H1 (cell line): ENCODE measurements at regions not wholly inside any gene's neighbourhood (a gene's known extent, or its start where the extent isn't known, plus 50 kb on each side); places are given as distances from the start of the nearest gene placed in this dataset.

ENCODE experiments used
- CTCF ChIA-PET: fragments of 300-600 bp; sonication (Branson Sonifier 250); formaldehyde crosslinking; loops from one replicate; lab custom pipeline; 2021; ENCODE audit not compliant: partially characterized antibody; lab: Charles Lee
- POLR2A ChIA-PET: fragments of 300-600 bp; sonication (Branson Sonifier 250); formaldehyde crosslinking; loops from one replicate; lab custom pipeline; 2021; ENCODE audit warnings: inconsistent platforms; ENCODE audit not compliant: partially characterized antibody; lab: Charles Lee
- DNase-seq, 2 experiments: peaks; one replicate each; pipeline versions ENCODE4 v3.0.0 to v3.0.0-alpha.2; 2010 to 2022; ENCODE audit warnings: low spot score in 2 of 2, low read depth in 1 of 2, mixed read lengths in 1 of 2
- FAIRE-seq: peaks from 2 replicates; lab custom pipeline; 2011; peaks lifted over from hg19 to GRCh38; lab: Jason Lieb, UNC
- H2AFZ ChIP-seq: 2 replicates; pipeline ENCODE4 v1.8.1; 2012; ENCODE audit warnings: low read length, inconsistent platforms
- H2AK5ac ChIP-seq: 2 replicates; pipeline ENCODE4 v1.6.1; 2013; ENCODE audit warnings: low read depth, low read length
- H2BK120ac ChIP-seq: replicated peaks from 2 replicates; pipeline ENCODE3; 2013; ENCODE audit warnings: low read depth, low read length, inconsistent platforms
- H2BK12ac ChIP-seq: 2 replicates; pipeline ENCODE4 v1.6.1; 2013; ENCODE audit warnings: low read depth, low read length
- H2BK15ac ChIP-seq: 2 replicates; pipeline ENCODE4 v1.6.1; 2013; ENCODE audit warnings: low read length
- H2BK20ac ChIP-seq: 2 replicates; pipeline ENCODE4 v1.6.1; 2013; ENCODE audit warnings: low read length
- H2BK5ac ChIP-seq: 2 replicates; pipeline ENCODE4 v1.6.1; 2013; ENCODE audit warnings: low read depth, low read length
- H3K14ac ChIP-seq: 2 replicates; pipeline ENCODE4 v1.6.1; 2013; ENCODE audit warnings: inconsistent platforms; ENCODE audit not compliant: insufficient read length
- H3K18ac ChIP-seq: 2 replicates; pipeline ENCODE4 v1.6.1; 2013; ENCODE audit warnings: low read length; ENCODE audit errors: extremely low read depth
- H3K23ac ChIP-seq: 2 replicates; pipeline ENCODE4 v1.6.1; 2013; ENCODE audit warnings: inconsistent platforms; ENCODE audit not compliant: insufficient read length
- H3K23me2 ChIP-seq: 2 replicates; pipeline ENCODE4 v1.6.1; 2013; ENCODE audit warnings: low read depth, low read length
- H3K27ac ChIP-seq: 2 replicates; pipeline ENCODE4 v1.6.1; 2011; ENCODE audit warnings: low read depth, low read length, inconsistent platforms
- H3K27me3 ChIP-seq, 4 experiments: replicated peaks in 1 of 4; 1 replicate in 1 of 4; 2 replicates in 3 of 4; pipeline versions ENCODE4 v1.6.1 to v1.8.1; 2011 to 2013; ENCODE audit warnings: low read length in 3 of 4, mild to moderate bottlenecking in 3 of 4, inconsistent platforms in 2 of 4, mixed read lengths in 2 of 4, moderate library complexity in 1 of 4; ENCODE audit not compliant: control insufficient read depth in 3 of 4, insufficient read depth in 3 of 4; ENCODE audit errors: extremely low read depth in 1 of 4
- H3K36me3 ChIP-seq, 4 experiments: 2 replicates each; pipeline versions ENCODE4 v1.6.1 to v1.8.1; 2011 to 2013; ENCODE audit warnings: mild to moderate bottlenecking in 4 of 4, low read length in 3 of 4, moderate library complexity in 2 of 4, control low read depth in 1 of 4, inconsistent platforms in 1 of 4; ENCODE audit not compliant: insufficient read depth in 4 of 4, control insufficient read depth in 2 of 4
- H3K4ac ChIP-seq: replicated peaks from 2 replicates; pipeline ENCODE3; 2013; ENCODE audit warnings: low read length, low read depth, mixed read lengths, inconsistent platforms; ENCODE audit not compliant: insufficient read length
- H3K4me1 ChIP-seq, 4 experiments: replicated peaks in 1 of 4; 1 replicate in 1 of 4; 2 replicates in 3 of 4; pipeline versions ENCODE4 v1.6.1 to v1.8.1; 2011 to 2013; ENCODE audit warnings: low read length in 3 of 4, inconsistent platforms in 2 of 4, mixed read lengths in 1 of 4; ENCODE audit not compliant: insufficient read depth in 4 of 4, control insufficient read depth in 3 of 4
- H3K4me2 ChIP-seq, 2 experiments: 2 replicates each; pipeline versions ENCODE4 v1.6.1 to v1.8.1; 2011 to 2013; ENCODE audit warnings: low read depth in 2 of 2, low read length in 2 of 2, control low read depth in 1 of 2, inconsistent platforms in 1 of 2, mild to moderate bottlenecking in 1 of 2; ENCODE audit not compliant: insufficient read depth in 1 of 2
- H3K4me3 ChIP-seq, 4 experiments: fragments of 200-600, 300-600 bp in 1 of 4; sonication (generic), shearing (Covaris generic), sonication (Bioruptor Twin) in 1 of 4; 2 replicates each; pipeline versions ENCODE4 v1.5.1 to v1.8.1; 2011 to 2016; ENCODE audit warnings: low read length in 4 of 4, low read depth in 3 of 4, control low read depth in 2 of 4, inconsistent platforms in 2 of 4, mild to moderate bottlenecking in 2 of 4, mixed read lengths in 1 of 4, moderate library complexity in 1 of 4; ENCODE audit not compliant: insufficient read depth in 2 of 4; ENCODE audit errors: extremely low read depth in 1 of 4
- H3K56ac ChIP-seq: replicated peaks from 2 replicates; pipeline ENCODE3; 2013; ENCODE audit warnings: low read depth, mild to moderate bottlenecking, mixed read lengths, low read length, inconsistent platforms; ENCODE audit not compliant: insufficient read length
- H3K79me1 ChIP-seq: 2 replicates; pipeline ENCODE4 v1.6.1; 2013; ENCODE audit warnings: low read depth, low read length, control low read depth
- H3K79me2 ChIP-seq, 2 experiments: 2 replicates each; pipeline versions ENCODE4 v1.6.1 to v1.8.1; 2012 to 2013; ENCODE audit warnings: low read length in 2 of 2, mild to moderate bottlenecking in 2 of 2, inconsistent platforms in 1 of 2; ENCODE audit not compliant: insufficient read depth in 2 of 2, control insufficient read depth in 1 of 2
- H3K9ac ChIP-seq, 4 experiments: replicated peaks in 1 of 4; 1 replicate in 1 of 4; 2 replicates in 3 of 4; pipeline versions ENCODE4 v1.6.1 to v1.8.1; 2011 to 2013; ENCODE audit warnings: low read depth in 3 of 4, low read length in 3 of 4, control low read depth in 2 of 4, mild to moderate bottlenecking in 2 of 4, moderate library complexity in 2 of 4, inconsistent platforms in 1 of 4; ENCODE audit errors: extremely low read depth in 1 of 4
- H3K9me3 ChIP-seq, 2 experiments: 2 replicates each; pipeline versions ENCODE4 v1.6.1 to v1.8.1; 2012 to 2013; ENCODE audit warnings: mild to moderate bottlenecking in 2 of 2, moderate library complexity in 2 of 2, control low read depth in 1 of 2, inconsistent platforms in 1 of 2, low read depth in 1 of 2, low read length in 1 of 2, mixed read lengths in 1 of 2; ENCODE audit not compliant: insufficient read depth in 2 of 2
- H4K20me1 ChIP-seq, 2 experiments: replicated peaks in 1 of 2; 2 replicates each; pipeline versions ENCODE3 to v1.8.1; 2011 to 2013; ENCODE audit warnings: inconsistent platforms in 2 of 2, low read length in 2 of 2, mild to moderate bottlenecking in 1 of 2; ENCODE audit not compliant: insufficient read depth in 2 of 2, control insufficient read depth in 1 of 2
- H4K5ac ChIP-seq: 2 replicates; pipeline ENCODE4 v1.6.1; 2013; ENCODE audit warnings: low read length, low read depth, mixed read lengths, inconsistent platforms; ENCODE audit not compliant: insufficient read length
- H4K8ac ChIP-seq: 2 replicates; pipeline ENCODE4 v1.8.0; 2013; ENCODE audit warnings: mild to moderate bottlenecking, moderate library complexity, low read length, inconsistent platforms; ENCODE audit not compliant: insufficient read depth; ENCODE audit errors: extremely low read depth
- H4K91ac ChIP-seq: replicated peaks from 2 replicates; pipeline ENCODE3; 2013; ENCODE audit warnings: low read length, mixed read lengths, inconsistent platforms; ENCODE audit not compliant: insufficient read length
- CTCF ChIP-seq, 3 experiments: IDR thresholded peaks; 1 replicate in 2 of 3; 2 replicates in 1 of 3; pipeline versions ENCODE4 v1.5.1 to v1.6.1; 2011; ENCODE audit warnings: low read length in 3 of 3, mild to moderate bottlenecking in 3 of 3, inconsistent platforms in 2 of 3, low read depth in 1 of 3, moderate library complexity in 1 of 3; ENCODE audit not compliant: insufficient read depth in 1 of 3; ENCODE audit errors: control extremely low read depth in 1 of 3
- GABPA ChIP-seq: IDR thresholded peaks from 2 replicates; pipeline ENCODE4 v1.6.1; 2011; ENCODE audit warnings: mild to moderate bottlenecking, low read length, moderate library complexity, borderline replicate concordance; ENCODE audit not compliant: insufficient read depth
- KDM1A ChIP-seq: fragments of 200-600, 300-600 bp; sonication (generic); IDR thresholded peaks from 2 replicates; pipeline ENCODE4 v1.7.1; 2016; ENCODE audit warnings: mild to moderate bottlenecking, low read length, borderline replicate concordance
- MAFK ChIP-seq: IDR thresholded peaks from 2 replicates; pipeline ENCODE4 v1.6.1; 2012; ENCODE audit warnings: low read depth, mild to moderate bottlenecking, improper control_type of control experiment, low read length
- RAD21 ChIP-seq, 2 experiments: IDR thresholded peaks in 1 of 2; conservative IDR thresholded peaks in 1 of 2; 2 replicates each; pipeline ENCODE4 v1.6.1; 2011; ENCODE audit warnings: low read depth in 2 of 2, low read length in 2 of 2, improper control_type of control experiment in 1 of 2, inconsistent platforms in 1 of 2, mild to moderate bottlenecking in 1 of 2, moderate library complexity in 1 of 2

GRCh38 chrX:34437586-34437985, 219.5 kb downstream of the TMEM47 start (continued):
- no peak for TF ChIP-seq KDM1A
- no peak for TF ChIP-seq GABPA

GRCh38 chrX:34426334-34426733, 230.8 kb downstream of the TMEM47 start:
- H2BK12ac ChIP-seq: no peak overlapping the region
- no peaks in the 10 kb centered on the region for H3K36me3 ChIP-seq
- no peak overlapping the region for H2BK20ac ChIP-seq
- H3K4me2 ChIP-seq: no peak overlapping the region
- H2BK120ac ChIP-seq: no peak overlapping the region
- H3K14ac ChIP-seq: no peak overlapping the region
- no peaks in the 10 kb centered on the region for H3K9me3 ChIP-seq
- TF ChIP-seq MAFK: no peak
- TF ChIP-seq CTCF (IDR thresholded peaks at IDR 0.05; ENCODE audit: control extremely low read depth in 1 of 3, insufficient read depth in 1 of 3, low read depth in 1 of 3, low read length in 3 of 3): peak in 2 of 3 experiments; percentile 41 to 57; a peak in 3 of 4 replicates
- peak; percentile 25 to 53; a peak in 3 of 4 replicates for TF ChIP-seq RAD21 (IDR thresholded peaks at IDR 0.05 in 1 of 2, conservative IDR thresholded peaks at IDR 0.05 in 1 of 2; ENCODE audit: low read depth in 2 of 2, low read length in 2 of 2)
- no peak overlapping the region for H2AK5ac ChIP-seq
- ChIA-PET CTCF (interaction anchor here (0.8 to 1.2 kb wide), 6 partner anchors 10 to 83 kb away, joined by 3 to 4 read pairs (median 3); no protein-coding TSS in a partner anchor), POLR2A (no interaction called here)
- no peak overlapping the region for H4K5ac ChIP-seq
- H3K18ac ChIP-seq: no peak overlapping the region
- H3K23me2 ChIP-seq: no peaks in the 10 kb centered on the region
- H4K20me1 ChIP-seq: no peaks in the 10 kb centered on the region
- H3K23ac ChIP-seq: no peak overlapping the region
- no peak overlapping the region for H4K8ac ChIP-seq
- no peak overlapping the region for H2BK5ac ChIP-seq
- H3K27me3 ChIP-seq: no peaks in the 10 kb centered on the region
- no peak overlapping the region for H3K9ac ChIP-seq
- no peak overlapping the region for H4K91ac ChIP-seq
- H3K27ac ChIP-seq: no peak overlapping the region
- no peaks in the 10 kb centered on the region for H3K79me2 ChIP-seq
- DNase-seq (no peak), FAIRE-seq (peak; percentile 94)
- H3K4me3 ChIP-seq: no peak overlapping the region
- no peak overlapping the region for H3K4ac ChIP-seq
- H3K4me1 ChIP-seq: no peaks in the 10 kb centered on the region
- no peaks in the 10 kb centered on the region for H3K79me1 ChIP-seq
- H2BK15ac ChIP-seq: no peak overlapping the region
- no peak overlapping the region for H2AFZ ChIP-seq
- H3K56ac ChIP-seq: no peak overlapping the region
